ENCODE measurements at regions not wholly inside any gene's neighbourhood (a gene's known extent, or its start where the extent isn't known, plus 50 kb on each side); places are given as distances from the start of the nearest gene placed in this dataset.
A peak's percentile ranks its signal among the peaks of the same experiment; 100 is the strongest.

DNA sequence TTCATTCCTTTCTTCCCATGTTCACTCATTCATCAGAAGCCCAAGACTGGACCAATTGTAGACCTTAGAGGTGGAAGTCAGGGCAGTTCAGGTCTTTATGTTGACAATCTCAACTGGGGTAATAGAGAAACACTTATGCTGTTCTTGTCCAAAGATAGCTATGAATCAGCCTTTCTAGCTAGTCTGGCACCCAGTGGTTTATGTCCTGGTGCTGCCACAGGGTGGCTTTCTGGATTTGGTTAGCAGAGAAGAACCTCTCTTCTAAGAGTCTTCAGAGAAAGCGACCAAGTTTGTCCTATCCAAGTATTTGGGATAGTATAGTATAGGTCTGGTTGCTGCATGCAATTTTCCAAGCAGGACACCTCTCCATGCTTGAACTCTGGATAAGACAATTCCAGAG is 83.3 kb downstream of the NOG start:
- TF ChIP-seq, protein P1, sequence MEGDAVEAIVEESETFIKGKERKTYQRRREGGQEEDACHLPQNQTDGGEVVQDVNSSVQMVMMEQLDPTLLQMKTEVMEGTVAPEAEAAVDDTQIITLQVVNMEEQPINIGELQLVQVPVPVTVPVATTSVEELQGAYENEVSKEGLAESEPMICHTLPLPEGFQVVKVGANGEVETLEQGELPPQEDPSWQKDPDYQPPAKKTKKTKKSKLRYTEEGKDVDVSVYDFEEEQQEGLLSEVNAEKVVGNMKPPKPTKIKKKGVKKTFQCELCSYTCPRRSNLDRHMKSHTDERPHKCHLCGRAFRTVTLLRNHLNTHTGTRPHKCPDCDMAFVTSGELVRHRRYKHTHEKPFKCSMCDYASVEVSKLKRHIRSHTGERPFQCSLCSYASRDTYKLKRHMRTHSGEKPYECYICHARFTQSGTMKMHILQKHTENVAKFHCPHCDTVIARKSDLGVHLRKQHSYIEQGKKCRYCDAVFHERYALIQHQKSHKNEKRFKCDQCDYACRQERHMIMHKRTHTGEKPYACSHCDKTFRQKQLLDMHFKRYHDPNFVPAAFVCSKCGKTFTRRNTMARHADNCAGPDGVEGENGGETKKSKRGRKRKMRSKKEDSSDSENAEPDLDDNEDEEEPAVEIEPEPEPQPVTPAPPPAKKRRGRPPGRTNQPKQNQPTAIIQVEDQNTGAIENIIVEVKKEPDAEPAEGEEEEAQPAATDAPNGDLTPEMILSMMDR (IDR thresholded peaks at IDR 0.05; ENCODE audit: insufficient read depth, low read length) = no peak
- no peak overlapping the region for H3K4me3 ChIP-seq (ENCODE audit: low read depth, low read length)
- no peak for DNase-seq (ENCODE audit: low read depth)

DNA sequence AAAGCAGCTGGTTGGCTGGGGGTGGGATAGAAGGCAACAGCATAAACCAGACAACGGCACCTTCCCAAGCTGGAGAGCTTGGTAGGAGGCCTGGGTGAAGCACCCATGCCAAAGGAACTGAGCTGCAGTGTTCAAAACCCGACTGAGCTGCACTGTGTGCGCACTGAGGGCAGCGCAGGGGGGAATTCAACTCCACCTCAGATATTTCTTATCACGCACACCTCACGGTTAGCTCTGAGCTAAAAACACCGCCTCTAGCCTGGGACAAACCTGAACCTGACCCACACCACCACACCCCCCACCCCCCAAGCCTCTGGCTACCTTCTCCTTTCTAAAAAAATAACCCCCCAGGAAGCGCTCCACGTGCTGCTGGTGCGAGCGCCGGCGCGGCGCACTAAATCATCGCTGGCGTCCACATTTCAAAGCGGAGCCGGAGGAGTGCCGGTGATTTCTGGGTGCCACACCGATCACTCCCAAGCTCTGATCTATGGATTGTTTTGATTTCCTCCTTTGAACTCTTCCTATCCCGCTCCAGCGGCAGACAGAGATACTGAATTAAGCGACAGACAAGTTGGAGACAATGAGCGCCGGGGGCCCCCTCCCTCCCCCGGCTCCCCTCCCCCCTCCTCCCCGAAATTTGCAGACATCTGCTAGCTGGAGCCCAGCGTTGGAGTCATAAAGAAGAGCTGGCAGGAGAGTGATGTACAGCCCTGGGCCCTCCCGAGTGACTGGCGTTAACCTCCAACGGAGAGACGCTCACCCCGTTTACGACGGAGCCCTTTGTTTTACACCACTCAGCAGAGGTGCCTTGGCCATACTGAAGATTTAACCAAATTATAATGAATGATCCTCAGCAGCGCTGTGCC is 85.0 kb downstream of the NOG start:
- DNase-seq (ENCODE audit: low read depth) = no peak
- TF ChIP-seq, protein P1 (IDR thresholded peaks at IDR 0.05; ENCODE audit: insufficient read depth, low read length) = no peak
- no peak overlapping the region for H3K4me3 ChIP-seq (ENCODE audit: low read depth, low read length)

DNA sequence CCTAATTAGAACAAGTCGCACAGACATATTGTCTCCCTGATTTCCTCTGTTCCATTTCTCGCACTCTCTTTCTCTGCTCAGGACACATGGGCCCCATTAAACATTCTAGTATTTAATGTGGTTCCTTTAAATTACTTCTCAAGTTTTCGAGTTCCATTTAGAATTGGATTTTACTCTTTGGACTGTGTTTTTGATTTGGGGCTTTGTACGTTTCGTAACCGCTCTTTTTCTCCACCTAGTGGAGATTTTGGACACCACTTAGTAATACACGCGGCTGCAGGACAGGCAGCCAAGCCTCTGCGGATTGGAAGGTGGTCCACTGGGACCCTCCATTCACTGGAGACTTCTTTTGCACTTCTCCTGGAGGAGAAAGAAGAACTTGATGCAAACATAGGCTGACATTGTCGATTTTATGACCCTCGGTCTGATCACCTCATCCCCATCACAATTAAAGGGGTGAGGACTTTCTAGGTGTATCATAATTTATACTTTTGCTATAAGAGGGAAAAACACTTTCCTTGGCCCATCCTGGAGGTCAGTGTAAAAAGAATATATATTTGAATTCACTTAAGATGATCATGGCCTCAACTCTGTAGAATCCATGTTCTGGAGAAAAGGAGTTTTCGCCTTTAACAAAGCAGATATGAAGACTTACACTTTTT is 85.7 kb downstream of the NOG start:
- TF ChIP-seq, protein P1 (IDR thresholded peaks at IDR 0.05; ENCODE audit: insufficient read depth, low read length) = peak; percentile 62
- H3K4me3 ChIP-seq (ENCODE audit: low read depth, low read length) = no peak overlapping the region
- peak; percentile 51 for DNase-seq (ENCODE audit: low read depth)

DNA sequence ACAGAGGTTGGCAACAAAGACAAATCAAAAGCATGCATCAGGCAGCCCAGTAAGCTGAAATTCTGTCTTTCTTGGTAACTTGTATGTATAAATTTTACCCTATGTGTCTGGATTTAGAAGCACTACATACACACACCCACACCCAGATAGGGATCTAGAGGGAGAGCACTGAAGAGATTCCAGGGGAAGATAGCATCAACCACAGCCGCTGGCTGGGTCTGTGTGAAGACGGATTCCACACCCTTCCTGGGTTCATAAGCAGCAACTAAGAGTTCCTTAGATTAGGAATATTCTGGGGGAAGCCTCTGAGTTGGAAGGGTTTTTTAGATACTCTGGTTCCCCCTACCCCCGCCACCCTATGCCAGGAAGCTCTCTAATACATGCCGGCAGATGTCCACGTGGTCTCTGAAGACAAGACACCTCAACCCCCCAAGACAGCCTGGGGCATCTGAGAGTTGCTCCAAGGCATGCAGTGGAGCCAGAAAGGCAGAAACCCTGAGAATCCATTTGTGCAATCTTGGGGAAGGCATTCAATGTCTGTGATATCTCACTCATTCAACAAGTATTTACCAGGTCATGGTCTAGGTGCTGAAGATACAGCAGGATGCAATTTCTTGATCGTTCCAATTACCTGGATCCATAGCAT is 86.4 kb downstream of the NOG start:
- DNase-seq (ENCODE audit: low read depth) = no peak
- TF ChIP-seq, protein P1 (IDR thresholded peaks at IDR 0.05; ENCODE audit: insufficient read depth, low read length) = no peak
- no peak overlapping the region for H3K4me3 ChIP-seq (ENCODE audit: low read depth, low read length)

DNA sequence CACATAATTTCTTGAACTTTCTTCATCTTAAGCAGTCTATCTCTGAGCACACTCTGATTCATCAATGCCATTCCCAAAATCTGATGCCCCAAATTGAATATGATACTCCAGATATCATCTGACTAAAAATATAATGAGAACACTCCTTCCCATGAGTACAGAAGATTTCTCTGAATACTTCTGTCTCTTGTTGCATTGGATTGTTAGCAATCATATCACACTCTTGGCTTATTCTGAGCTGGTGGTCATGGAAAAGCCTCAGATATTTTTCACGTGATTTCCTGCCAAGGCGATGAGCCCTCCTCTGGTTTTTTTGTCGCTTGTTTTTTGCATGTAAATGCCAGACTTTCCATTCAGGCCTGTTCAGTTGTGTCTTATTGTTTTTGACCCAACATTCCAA is 87.2 kb downstream of the NOG start:
- H3K4me3 ChIP-seq (ENCODE audit: low read depth, low read length) = no peak overlapping the region
- no peak for DNase-seq (ENCODE audit: low read depth)
- TF ChIP-seq, protein P1 (IDR thresholded peaks at IDR 0.05; ENCODE audit: insufficient read depth, low read length) = no peak

DNA sequence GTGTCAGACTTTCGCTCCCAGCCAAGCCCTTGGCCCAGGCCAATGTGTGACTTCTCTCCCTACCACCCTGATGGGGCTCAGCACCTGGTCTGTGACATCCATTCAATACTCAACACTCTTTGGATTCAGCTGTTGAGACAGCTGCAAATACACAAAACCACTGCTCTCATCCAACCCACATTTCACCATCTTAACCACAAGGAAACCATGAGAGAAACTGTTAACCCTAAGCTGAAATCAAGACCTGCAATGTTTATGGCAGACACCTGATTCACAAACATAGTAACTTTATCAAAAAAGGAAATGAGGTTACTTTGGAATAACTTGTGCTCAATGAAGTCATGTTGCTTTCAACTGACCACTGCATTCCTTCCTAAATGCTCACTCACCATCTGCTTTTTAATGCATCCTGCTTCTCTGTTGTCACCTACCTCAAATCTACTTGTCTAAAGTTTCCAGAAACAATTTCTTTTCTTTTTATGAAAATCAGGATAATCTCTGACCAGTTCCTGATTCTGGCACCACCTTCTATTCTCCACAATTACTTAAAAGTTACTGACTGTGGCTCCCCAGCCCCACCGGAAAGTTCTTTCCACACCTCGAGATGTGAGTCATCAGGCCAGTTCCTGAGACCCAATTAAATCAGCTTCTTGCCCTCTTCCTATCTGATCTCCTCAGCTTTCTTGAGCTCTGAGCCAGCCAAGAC is 88.2 kb downstream of the NOG start:
- TF ChIP-seq, protein P1 (IDR thresholded peaks at IDR 0.05; ENCODE audit: insufficient read depth, low read length) = no peak
- DNase-seq (ENCODE audit: low read depth) = peak; percentile 61
- no peak overlapping the region for H3K4me3 ChIP-seq (ENCODE audit: low read depth, low read length)
